GM13977 (cell line): ENCODE measurements at regions not wholly inside any gene's neighbourhood (a gene's known extent, or its start where the extent isn't known, plus 50 kb on each side); places are given as distances from the start of the nearest gene placed in this dataset.

ENCODE experiments used
- DNase-seq: peaks from one replicate; pipeline ENCODE4 v3.0.0; 2012; ENCODE audit warnings: low spot score
- CTCF ChIP-seq: IDR thresholded peaks from 2 replicates; pipeline ENCODE4 v1.5.1; 2012; ENCODE audit warnings: mild to moderate bottlenecking, control low read depth; ENCODE audit not compliant: insufficient read depth; ENCODE audit errors: extremely low read depth, missing control alignments
- in situ Hi-C: fragments of 300-500 bp; cut with MboI; formaldehyde crosslinking; loops from one replicate; pipeline ENCODE4 v1.12.0; 2022; ENCODE audit warnings: low sequenced_read_pairs, low pct_unique_long_range_greater_than_20kb, mixed read lengths, inconsistent platforms; ENCODE audit not compliant: unreplicated experiment

GRCh38 chr16:61385392-61386071 is 650.7 kb downstream of the CDH8 start:
- DNase-seq = no peak
- in situ Hi-C loops = no loop called here
- no peak for TF ChIP-seq CTCF

- in situ Hi-C loops = no loop called here
- no peak for DNase-seq
Measured at GRCh38 chr16:61382435-61382834, 653.8 kb downstream of the CDH8 start.

GRCh38 chr16:61379311-61379710 is 656.9 kb downstream of the CDH8 start:
- DNase-seq = no peak
- in situ Hi-C loops = no loop called here
- no peak for TF ChIP-seq CTCF

More at GRCh38 chr16:61382435-61382834, 653.8 kb downstream of the CDH8 start:
- TF ChIP-seq CTCF = no peak

- no peak for TF ChIP-seq CTCF
- in situ Hi-C loops = no loop called here
Measured at GRCh38 chr16:61374071-61374470, 662.2 kb downstream of the CDH8 start.

GRCh38 chr16:61371881-61372280 is 664.4 kb downstream of the CDH8 start:
- in situ Hi-C loops = no loop called here
- DNase-seq = no peak
- TF ChIP-seq CTCF = no peak

More at GRCh38 chr16:61374071-61374470, 662.2 kb downstream of the CDH8 start:
- DNase-seq = no peak

- DNase-seq = no peak
- no peak for TF ChIP-seq CTCF
- in situ Hi-C loops = no loop called here
Measured at GRCh38 chr16:61371388-61371787, 664.9 kb downstream of the CDH8 start.
